ENCODE measurements at regions not wholly inside any gene's neighbourhood (a gene's known extent, or its start where the extent isn't known, plus 50 kb on each side); places are given as distances from the start of the nearest gene placed in this dataset.

- CTCF ChIA-PET, result no interaction called here
- no peak overlapping the region for H3K4me2 ChIP-seq (ENCODE audit: low read depth, low read length)
- no CpG with 5 or more reads among the region's 1 CpG for WGBS, 2 experiments (ENCODE audit: extremely low coverage in 2 of 2, insufficient read length in 1 of 2)
Measured at GRCh38 chrX:21151051-21151450, 223.2 kb upstream of the CNKSR2 start.

More at GRCh38 chrX:21151051-21151450, 223.2 kb upstream of the CNKSR2 start:
- ATAC-seq (ENCODE audit: low read depth), result no peak
- no peak for TF ChIP-seq MXI1 (IDR thresholded peaks at IDR 0.05; ENCODE audit: borderline replicate concordance, low read depth, low read length)
- no peak for TF ChIP-seq CHD1 (IDR thresholded peaks at IDR 0.05; ENCODE audit: low read depth, low read length)
- no peak for TF ChIP-seq CTCF (conservative IDR thresholded peaks at IDR 0.05; ENCODE audit: low read depth, low read length)
- no peak for TF ChIP-seq RCOR1 (IDR thresholded peaks at IDR 0.05; ENCODE audit: insufficient replicate concordance, low read length)
- no peak for TF ChIP-seq RFX5 (IDR thresholded peaks at IDR 0.05; ENCODE audit: low read depth, low read length)
- TF ChIP-seq MAFK (IDR thresholded peaks at IDR 0.05; ENCODE audit: low read depth, low read length), result no peak
- no peak for TF ChIP-seq NFE2L2 (IDR thresholded peaks at IDR 0.05; ENCODE audit: low read depth, low read length)
- no peak for TF ChIP-seq MAZ (IDR thresholded peaks at IDR 0.05; ENCODE audit: borderline replicate concordance, low read depth, low read length)
- TF ChIP-seq RAD21 (IDR thresholded peaks at IDR 0.05; ENCODE audit: low read length), result no peak
- no peak for TF ChIP-seq CEBPB (IDR thresholded peaks at IDR 0.05; ENCODE audit: low read depth, low read length)
- no peak for TF ChIP-seq BHLHE40 (IDR thresholded peaks at IDR 0.05; ENCODE audit: low read depth, low read length)
- no peak for TF ChIP-seq SMC3 (IDR thresholded peaks at IDR 0.05; ENCODE audit: low read depth, low read length)
- no peak for TF ChIP-seq FOS (IDR thresholded peaks at IDR 0.05; ENCODE audit: low read depth, low read length)
- no peak for TF ChIP-seq POLR2A (IDR thresholded peaks at IDR 0.05; ENCODE audit: low read depth, low read length)
- no peak for TF ChIP-seq USF2 (IDR thresholded peaks at IDR 0.05; ENCODE audit: low read depth, low read length)
- no peak for TF ChIP-seq ELK1 (IDR thresholded peaks at IDR 0.05; ENCODE audit: borderline replicate concordance, low read depth, low read length)
- no peak overlapping the region for H4K91ac ChIP-seq (ENCODE audit: insufficient read depth, low read depth, low read length)
- H3K4me3 ChIP-seq (ENCODE audit: insufficient read depth, low read depth, low read length), result no peak overlapping the region
- dilution Hi-C loops (cut with HindIII; ENCODE audit: low sequenced_read_pairs, unreplicated experiment), result no loop called here
- intact Hi-C loops (cut with micrococcal nuclease), result no loop called here
- H3K9me1 ChIP-seq (ENCODE audit: insufficient read depth, low read length), result no peaks in the 10 kb centered on the region
- no peaks in the 10 kb centered on the region for H3K9me3 ChIP-seq (ENCODE audit: control insufficient read depth, insufficient read depth, low read length)
- H3K4ac ChIP-seq (ENCODE audit: low read depth, low read length), result no peak overlapping the region
- H4K5ac ChIP-seq (ENCODE audit: low read depth, low read length), result no peak overlapping the region
- BruUV-seq (replicated peaks), result no TSS peak
- no peak overlapping the region for H4K8ac ChIP-seq (ENCODE audit: low read depth in 2 of 2, low read length in 2 of 2)
- no peak overlapping the region for H3K56ac ChIP-seq (ENCODE audit: extremely low read depth, insufficient read depth, low read length)
- no peaks in the 10 kb centered on the region for H3K4me1 ChIP-seq (ENCODE audit: control insufficient read depth, insufficient read depth, low read length)
- POLR2A ChIA-PET (ENCODE audit: unreplicated experiment), result no interaction called here
- in situ Hi-C loops (cut with MboI; ENCODE audit: low sequenced_read_pairs), result loop anchor here (25.0 kb wide), 1 partner anchor 111 kb away; no protein-coding TSS in a partner anchor
- H4K20me1 ChIP-seq (ENCODE audit: insufficient read depth, low read length), result no peaks in the 10 kb centered on the region
- no peak overlapping the region for H2BK120ac ChIP-seq (ENCODE audit: low read depth, low read length)
- no peak overlapping the region for H2AK5ac ChIP-seq (ENCODE audit: low read depth, low read length)
- H3K9ac ChIP-seq (ENCODE audit: low read depth, low read length), result no peak overlapping the region
- H2BK20ac ChIP-seq (ENCODE audit: low read depth, low read length), result no peak overlapping the region
- H2BK15ac ChIP-seq (ENCODE audit: low read depth, low read length), result no peak overlapping the region
- no peak overlapping the region for H2AK9ac ChIP-seq (replicated peaks; ENCODE audit: low read depth, low read length, poor library complexity)
- H3K18ac ChIP-seq (ENCODE audit: low read depth, low read length), result no peak overlapping the region
- no peak overlapping the region for H2AFZ ChIP-seq (replicated peaks; ENCODE audit: low read length, poor library complexity)
- H2BK5ac ChIP-seq (ENCODE audit: low read depth, low read length, poor library complexity, severe bottlenecking), result no peak overlapping the region
- H3K79me1 ChIP-seq (ENCODE audit: low read depth in 1 of 2, low read length in 2 of 2), result no peaks in the 10 kb centered on the region
- no peak overlapping the region for H3K14ac ChIP-seq (replicated peaks; ENCODE audit: low read depth, low read length)
- no peak overlapping the region for H3K27ac ChIP-seq (ENCODE audit: insufficient read depth, low read length)
- no peak overlapping the region for H3K23ac ChIP-seq (ENCODE audit: low read depth, low read length)
- DNase-seq, result no peak
- no peaks in the 10 kb centered on the region for H3K27me3 ChIP-seq (ENCODE audit: control insufficient read depth, insufficient read depth, low read length)
- no peaks in the 10 kb centered on the region for H3K36me3 ChIP-seq (ENCODE audit: control insufficient read depth, insufficient read depth, low read length)

Data from IMR-90 (cell line).